DND-41 (cell line): ENCODE measurements at regions not wholly inside any gene's neighbourhood (a gene's known extent, or its start where the extent isn't known, plus 50 kb on each side); places are given as distances from the start of the nearest gene placed in this dataset.

Experiments used
- ATAC-seq: fragments of 200-7000 bp; cut with Tn5 transposase; 3 replicates; pipeline ENCODE4 v1.9.1; 2021; ENCODE audit warnings: low read depth; ENCODE audit not compliant: insufficient read depth
- DNase-seq: peaks from one replicate; pipeline ENCODE4 v3.0.0-alpha.2; 2020
- H2AFZ ChIP-seq: 2 replicates; pipeline ENCODE4 v1.6.0; 2012; ENCODE audit warnings: low read depth, low read length
- H3K27ac ChIP-seq: 2 replicates; pipeline ENCODE4 v1.5.1; 2012; ENCODE audit warnings: low read length, inconsistent platforms
- H3K27me3 ChIP-seq: fragments of 200-600 bp; sonication (generic); 2 replicates; pipeline ENCODE4 v1.6.0; 2012; ENCODE audit warnings: low read length, mild to moderate bottlenecking, inconsistent platforms; ENCODE audit not compliant: insufficient read depth, poor library complexity
- H3K36me3 ChIP-seq: 2 replicates; pipeline ENCODE4 v1.5.1; 2012; ENCODE audit warnings: low read length, inconsistent platforms; ENCODE audit not compliant: insufficient read depth
- H3K4me1 ChIP-seq: 2 replicates; pipeline ENCODE4 v1.5.1; 2012; ENCODE audit warnings: mild to moderate bottlenecking, low read length; ENCODE audit not compliant: insufficient read depth
- H3K4me2 ChIP-seq: 2 replicates; pipeline ENCODE4 v1.6.0; 2012; ENCODE audit warnings: mild to moderate bottlenecking, moderate library complexity, low read length, inconsistent platforms; ENCODE audit not compliant: insufficient read depth
- H3K4me3 ChIP-seq, 2 experiments: fragments of 200-600 bp in 1 of 2; shearing (Covaris generic) in 1 of 2; 2 replicates each; pipeline ENCODE4 v1.5.1; 2012 to 2016; ENCODE audit warnings: inconsistent platforms in 2 of 2, low read length in 2 of 2, mild to moderate bottlenecking in 2 of 2, low read depth in 1 of 2, moderate library complexity in 1 of 2
- H3K79me2 ChIP-seq: 2 replicates; pipeline ENCODE4 v1.6.0; 2012; ENCODE audit warnings: low read length, inconsistent platforms; ENCODE audit not compliant: insufficient read depth
- H3K9ac ChIP-seq: 2 replicates; pipeline ENCODE4 v1.6.0; 2012; ENCODE audit warnings: low read depth, mild to moderate bottlenecking, inconsistent platforms, low read length, moderate library complexity
- H3K9me3 ChIP-seq: 2 replicates; pipeline ENCODE4 v1.5.1; 2012; ENCODE audit warnings: low read length, moderate library complexity, mild to moderate bottlenecking, inconsistent platforms; ENCODE audit not compliant: insufficient read depth, severe bottlenecking
- H4K20me1 ChIP-seq: 2 replicates; pipeline ENCODE4 v1.6.0; 2012; ENCODE audit warnings: low read length; ENCODE audit not compliant: insufficient read depth
- EZH2 ChIP-seq: IDR thresholded peaks from 3 replicates; pipeline ENCODE4 v1.6.1; 2012; ENCODE audit warnings: borderline replicate concordance, low read depth, mild to moderate bottlenecking, moderate library complexity, low read length, inconsistent platforms; ENCODE audit not compliant: severe bottlenecking
- TF ChIP-seq, protein P1 (sequence below): IDR thresholded peaks from 2 replicates; pipeline ENCODE4 v1.5.1; 2012; ENCODE audit warnings: borderline replicate concordance, low read length, moderate library complexity, mild to moderate bottlenecking; ENCODE audit not compliant: poor library complexity, severe bottlenecking; ENCODE audit errors: extremely low read depth

GRCh38 chr16:6961704-6962103, 370.9 kb upstream of the RBFOX1 start:
- TF ChIP-seq, protein P1, sequence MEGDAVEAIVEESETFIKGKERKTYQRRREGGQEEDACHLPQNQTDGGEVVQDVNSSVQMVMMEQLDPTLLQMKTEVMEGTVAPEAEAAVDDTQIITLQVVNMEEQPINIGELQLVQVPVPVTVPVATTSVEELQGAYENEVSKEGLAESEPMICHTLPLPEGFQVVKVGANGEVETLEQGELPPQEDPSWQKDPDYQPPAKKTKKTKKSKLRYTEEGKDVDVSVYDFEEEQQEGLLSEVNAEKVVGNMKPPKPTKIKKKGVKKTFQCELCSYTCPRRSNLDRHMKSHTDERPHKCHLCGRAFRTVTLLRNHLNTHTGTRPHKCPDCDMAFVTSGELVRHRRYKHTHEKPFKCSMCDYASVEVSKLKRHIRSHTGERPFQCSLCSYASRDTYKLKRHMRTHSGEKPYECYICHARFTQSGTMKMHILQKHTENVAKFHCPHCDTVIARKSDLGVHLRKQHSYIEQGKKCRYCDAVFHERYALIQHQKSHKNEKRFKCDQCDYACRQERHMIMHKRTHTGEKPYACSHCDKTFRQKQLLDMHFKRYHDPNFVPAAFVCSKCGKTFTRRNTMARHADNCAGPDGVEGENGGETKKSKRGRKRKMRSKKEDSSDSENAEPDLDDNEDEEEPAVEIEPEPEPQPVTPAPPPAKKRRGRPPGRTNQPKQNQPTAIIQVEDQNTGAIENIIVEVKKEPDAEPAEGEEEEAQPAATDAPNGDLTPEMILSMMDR = no peak
- TF ChIP-seq EZH2 = no peak
- ATAC-seq (peak; percentile 98), DNase-seq (peak; percentile 64)
- H3K9ac ChIP-seq = no peak overlapping the region
- no peaks in the 10 kb centered on the region for H3K79me2 ChIP-seq
- no peak overlapping the region for H3K4me3 ChIP-seq
- H3K4me1 ChIP-seq = peaks cover 18% of the 10 kb centered on the region
- no peaks in the 10 kb centered on the region for H3K36me3 ChIP-seq
- H3K27me3 ChIP-seq = no peaks in the 10 kb centered on the region
- no peaks in the 10 kb centered on the region for H3K9me3 ChIP-seq
- no peaks in the 10 kb centered on the region for H4K20me1 ChIP-seq
- no peak overlapping the region for H3K4me2 ChIP-seq
- no peak overlapping the region for H2AFZ ChIP-seq
- peak overlapping the region; percentile 26; the same call in 1 of the 2 replicates for H3K27ac ChIP-seq

- H3K4me3 ChIP-seq = no peak overlapping the region
- no peak overlapping the region for H3K9ac ChIP-seq
- TF ChIP-seq, protein P1 = no peak
- no peak for TF ChIP-seq EZH2
- H3K27me3 ChIP-seq = no peaks in the 10 kb centered on the region
- H3K4me1 ChIP-seq = peaks cover 26% of the 10 kb centered on the region
- no peak for DNase-seq
- H2AFZ ChIP-seq = no peak overlapping the region
- no peaks in the 10 kb centered on the region for H3K9me3 ChIP-seq
- H4K20me1 ChIP-seq = no peaks in the 10 kb centered on the region
- no peak for ATAC-seq
- no peaks in the 10 kb centered on the region for H3K79me2 ChIP-seq
- H3K4me2 ChIP-seq = no peak overlapping the region
- no peak overlapping the region for H3K27ac ChIP-seq
- no peaks in the 10 kb centered on the region for H3K36me3 ChIP-seq
Observed at GRCh38 chr16:6958184-6958583, 374.5 kb upstream of the RBFOX1 start.

DNA sequence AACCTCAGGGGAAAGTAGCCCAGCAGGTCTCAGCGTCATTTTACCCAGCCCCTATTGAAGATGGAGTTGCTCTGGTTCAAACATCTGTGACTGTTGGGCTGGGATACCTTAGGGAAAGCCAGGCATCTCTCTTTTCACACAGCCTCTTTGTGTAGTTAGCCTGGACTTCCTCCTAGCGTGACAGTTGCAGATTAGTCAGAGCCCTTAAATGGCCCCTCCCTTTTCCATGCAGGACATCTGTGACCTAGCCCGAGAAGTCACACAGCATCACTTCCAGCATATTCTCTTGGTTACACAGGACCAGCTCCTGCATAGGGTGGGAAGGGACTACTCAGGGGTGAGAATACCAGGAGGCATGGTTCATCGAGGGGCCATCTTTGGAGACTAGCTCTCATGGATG, 375.0 kb upstream of the RBFOX1 start:
- H3K9me3 ChIP-seq = no peaks in the 10 kb centered on the region
- no peak overlapping the region for H3K4me3 ChIP-seq
- H3K27ac ChIP-seq = no peak overlapping the region
- H3K9ac ChIP-seq = no peak overlapping the region
- no peak overlapping the region for H2AFZ ChIP-seq
- TF ChIP-seq EZH2 = no peak
- TF ChIP-seq, protein P1 = no peak
- peaks cover 26% of the 10 kb centered on the region for H3K4me1 ChIP-seq
- H4K20me1 ChIP-seq = no peaks in the 10 kb centered on the region
- no peaks in the 10 kb centered on the region for H3K36me3 ChIP-seq
- no peak for ATAC-seq
- no peaks in the 10 kb centered on the region for H3K79me2 ChIP-seq
- H3K27me3 ChIP-seq = no peaks in the 10 kb centered on the region
- no peak overlapping the region for H3K4me2 ChIP-seq
- DNase-seq = no peak

- no peaks in the 10 kb centered on the region for H3K79me2 ChIP-seq
- no peaks in the 10 kb centered on the region for H3K36me3 ChIP-seq
- DNase-seq = peak; percentile 38
- no peak overlapping the region for H3K27ac ChIP-seq
- H3K9ac ChIP-seq = no peak overlapping the region
- H2AFZ ChIP-seq = no peak overlapping the region
- peaks cover 14% of the 10 kb centered on the region for H3K4me1 ChIP-seq
- H3K9me3 ChIP-seq = no peaks in the 10 kb centered on the region
- H3K4me3 ChIP-seq = no peak overlapping the region
- no peak for TF ChIP-seq EZH2
- TF ChIP-seq, protein P1 = no peak
- H3K27me3 ChIP-seq = no peaks in the 10 kb centered on the region
- no peaks in the 10 kb centered on the region for H4K20me1 ChIP-seq
- ATAC-seq = peak; percentile 82
- no peak overlapping the region for H3K4me2 ChIP-seq
Observed at GRCh38 chr16:6956511-6956910, 376.1 kb upstream of the RBFOX1 start.
